SK-N-SH treated with all-trans-retinoic acid at 6 μM for 48 hours (cell line): ENCODE measurements at regions not wholly inside any gene's neighbourhood (a gene's known extent, or its start where the extent isn't known, plus 50 kb on each side); places are given as distances from the start of the nearest gene placed in this dataset.

Experiments used
- ATAC-seq: fragments of 200-7000 bp; cut with Tn5 transposase; 3 replicates; pipeline ENCODE4 v1.9.1; 2020; ENCODE audit warnings: mild to moderate bottlenecking, moderate library complexity
- ARNTL ChIP-seq: fragments of 450-650 bp; formaldehyde crosslinking; IDR thresholded peaks from 2 replicates; pipeline ENCODE4 v1.5.0; 2020; ENCODE audit warnings: low read depth, mild to moderate bottlenecking, moderate library complexity, borderline replicate concordance
- CREB5 ChIP-seq: fragments of 250-450 bp; sonication (Bioruptor Pico); IDR thresholded peaks from 2 replicates; pipeline ENCODE4 v1.5.1; 2020; ENCODE audit warnings: low read depth, mild to moderate bottlenecking, moderate library complexity
- CSDC2 ChIP-seq: fragments of 250-450 bp; sonication (Bioruptor Pico); IDR thresholded peaks from 2 replicates; pipeline ENCODE4 v1.5.0; 2020; ENCODE audit warnings: mild to moderate bottlenecking, moderate library complexity
- CSRNP3 ChIP-seq: fragments of 250-450 bp; sonication (Bioruptor Pico); IDR thresholded peaks from 2 replicates; pipeline ENCODE4 v1.5.1; 2021; ENCODE audit warnings: mild to moderate bottlenecking, moderate library complexity
- GLIS3 ChIP-seq: fragments of 250-450 bp; sonication (Bioruptor Pico); IDR thresholded peaks from 2 replicates; pipeline ENCODE4 v1.5.0; 2020; ENCODE audit warnings: mild to moderate bottlenecking, moderate library complexity
- ISL1 ChIP-seq: fragments of 250-450 bp; sonication (Bioruptor Pico); IDR thresholded peaks from 2 replicates; pipeline ENCODE4 v2.1.2; 2022; ENCODE audit warnings: mild to moderate bottlenecking, moderate library complexity
- OSR1 ChIP-seq: fragments of 250-450 bp; sonication (Bioruptor Pico); IDR thresholded peaks from 2 replicates; pipeline ENCODE4 v1.8.0; 2022; ENCODE audit warnings: moderate library complexity, mild to moderate bottlenecking, inconsistent platforms
- POU6F1 ChIP-seq: fragments of 250-450 bp; sonication (Bioruptor Pico); IDR thresholded peaks from 2 replicates; pipeline ENCODE4 v1.8.0; 2021; ENCODE audit warnings: low read depth, mild to moderate bottlenecking, moderate library complexity, borderline replicate concordance
- PPARA ChIP-seq: fragments of 250-450 bp; sonication (Bioruptor Pico); IDR thresholded peaks from 2 replicates; pipeline ENCODE4 v1.5.0; 2020; ENCODE audit warnings: mild to moderate bottlenecking, borderline replicate concordance
- RARB ChIP-seq: fragments of 250-450 bp; sonication (Bioruptor Pico); IDR thresholded peaks from 2 replicates; pipeline ENCODE4 v1.8.0; 2021; ENCODE audit warnings: mild to moderate bottlenecking, moderate library complexity
- TCF4 ChIP-seq: fragments of 250-450 bp; sonication (Bioruptor Pico); IDR thresholded peaks from 2 replicates; pipeline ENCODE4 v1.8.0; 2021; ENCODE audit warnings: mild to moderate bottlenecking, moderate library complexity, borderline replicate concordance
- TOX ChIP-seq: fragments of 250-450 bp; sonication (Bioruptor Pico); IDR thresholded peaks from 2 replicates; pipeline ENCODE4 v1.8.0; 2021; ENCODE audit warnings: mild to moderate bottlenecking, moderate library complexity, borderline replicate concordance
- ZC3H10 ChIP-seq: fragments of 250-450 bp; sonication (Bioruptor Pico); IDR thresholded peaks from 2 replicates; pipeline ENCODE4 v1.5.1; 2021; ENCODE audit warnings: mild to moderate bottlenecking, moderate library complexity
- ZFP3 ChIP-seq: fragments of 250-450 bp; sonication (Bioruptor Pico); IDR thresholded peaks from 2 replicates; pipeline ENCODE4 v1.5.0; 2020; ENCODE audit warnings: mild to moderate bottlenecking, moderate library complexity
- ZFP30 ChIP-seq: fragments of 450-650 bp; formaldehyde crosslinking; IDR thresholded peaks from 2 replicates; pipeline ENCODE4 v1.5.0; 2022; ENCODE audit warnings: mild to moderate bottlenecking, moderate library complexity
- ZNF565 ChIP-seq: fragments of 450-650 bp; formaldehyde crosslinking; conservative IDR thresholded peaks from 2 replicates; pipeline ENCODE4 v1.5.0; 2020; ENCODE audit warnings: low read depth, mild to moderate bottlenecking, moderate library complexity
- ZNF8 ChIP-seq: fragments of 450-650 bp; formaldehyde crosslinking; IDR thresholded peaks from 2 replicates; pipeline ENCODE4 v1.5.0; 2020; ENCODE audit warnings: mild to moderate bottlenecking, moderate library complexity
- TF ChIP-seq, protein P1 (sequence below): fragments of 250-450 bp; sonication (Bioruptor Pico); IDR thresholded peaks from 2 replicates; pipeline ENCODE4 v1.8.0; 2020; ENCODE audit warnings: mild to moderate bottlenecking, moderate library complexity, borderline replicate concordance
- TF ChIP-seq, protein P2 (sequence below): fragments of 250-450 bp; sonication (Bioruptor Pico); IDR thresholded peaks from 2 replicates; pipeline ENCODE4 v1.5.0; 2020; ENCODE audit warnings: mild to moderate bottlenecking, moderate library complexity

GRCh38 chr12:88338486-88338885 is 196.4 kb downstream of the TMTC3 start:
- TF ChIP-seq ARNTL (CRISPR knock-in tag) (no peak), PPARA (no peak), TCF4 (CRISPR knock-in tag) (no peak), ZFP3 (CRISPR knock-in tag) (no peak), ZNF565 (CRISPR knock-in tag) (no peak), RARB (no peak), ISL1 (CRISPR knock-in tag) (no peak), CREB5 (CRISPR knock-in tag) (no peak)
- TF ChIP-seq, protein P1, sequence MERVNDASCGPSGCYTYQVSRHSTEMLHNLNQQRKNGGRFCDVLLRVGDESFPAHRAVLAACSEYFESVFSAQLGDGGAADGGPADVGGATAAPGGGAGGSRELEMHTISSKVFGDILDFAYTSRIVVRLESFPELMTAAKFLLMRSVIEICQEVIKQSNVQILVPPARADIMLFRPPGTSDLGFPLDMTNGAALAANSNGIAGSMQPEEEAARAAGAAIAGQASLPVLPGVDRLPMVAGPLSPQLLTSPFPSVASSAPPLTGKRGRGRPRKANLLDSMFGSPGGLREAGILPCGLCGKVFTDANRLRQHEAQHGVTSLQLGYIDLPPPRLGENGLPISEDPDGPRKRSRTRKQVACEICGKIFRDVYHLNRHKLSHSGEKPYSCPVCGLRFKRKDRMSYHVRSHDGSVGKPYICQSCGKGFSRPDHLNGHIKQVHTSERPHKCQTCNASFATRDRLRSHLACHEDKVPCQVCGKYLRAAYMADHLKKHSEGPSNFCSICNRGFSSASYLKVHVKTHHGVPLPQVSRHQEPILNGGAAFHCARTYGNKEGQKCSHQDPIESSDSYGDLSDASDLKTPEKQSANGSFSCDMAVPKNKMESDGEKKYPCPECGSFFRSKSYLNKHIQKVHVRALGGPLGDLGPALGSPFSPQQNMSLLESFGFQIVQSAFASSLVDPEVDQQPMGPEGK, result no peak
- no peak for ATAC-seq

DNA sequence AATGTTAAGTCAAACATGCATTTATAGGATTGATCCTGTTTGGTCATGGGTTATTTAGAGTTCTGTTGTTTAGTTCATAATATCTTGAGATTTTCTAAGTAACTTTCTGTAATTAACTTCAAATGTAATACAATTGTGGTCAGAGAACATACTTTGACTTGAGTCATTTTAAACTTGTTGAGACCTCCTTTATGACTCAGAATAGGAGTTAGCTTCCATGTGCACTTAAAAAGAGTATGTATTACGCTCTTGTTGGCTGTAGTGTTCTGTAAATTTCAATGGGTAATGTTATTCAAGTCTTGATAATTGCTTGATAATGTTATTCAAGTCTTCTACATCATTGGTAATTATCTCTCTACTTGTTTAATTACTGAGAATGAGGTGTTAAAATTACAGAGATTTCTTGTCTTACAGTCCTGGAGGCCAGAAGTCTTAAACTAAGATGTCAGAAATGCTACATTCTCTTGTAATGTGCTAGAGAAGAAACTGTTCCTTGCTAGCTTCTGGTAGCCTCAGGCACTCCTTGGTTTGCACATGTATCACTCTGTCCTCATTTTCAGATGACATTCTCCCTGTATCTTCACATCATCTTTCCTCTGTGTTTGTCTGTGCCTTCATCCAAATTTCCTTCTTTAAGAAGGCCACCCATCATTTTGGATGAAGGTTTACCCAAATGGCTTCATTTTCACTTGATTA is 197.3 kb downstream of the TMTC3 start:
- no peak for TF ChIP-seq CSDC2
- no peak for TF ChIP-seq TOX
- TF ChIP-seq ARNTL (CRISPR knock-in tag), result no peak
- TF ChIP-seq GLIS3 (CRISPR knock-in tag), result no peak
- no peak for TF ChIP-seq ZFP30 (CRISPR knock-in tag)
- no peak for TF ChIP-seq ZC3H10 (CRISPR knock-in tag)
- no peak for TF ChIP-seq ZNF8 (CRISPR knock-in tag)
- no peak for TF ChIP-seq PPARA
- TF ChIP-seq POU6F1 (CRISPR knock-in tag), result no peak
- no peak for TF ChIP-seq RARB
- TF ChIP-seq CREB5 (CRISPR knock-in tag), result no peak
- TF ChIP-seq, protein P2, sequence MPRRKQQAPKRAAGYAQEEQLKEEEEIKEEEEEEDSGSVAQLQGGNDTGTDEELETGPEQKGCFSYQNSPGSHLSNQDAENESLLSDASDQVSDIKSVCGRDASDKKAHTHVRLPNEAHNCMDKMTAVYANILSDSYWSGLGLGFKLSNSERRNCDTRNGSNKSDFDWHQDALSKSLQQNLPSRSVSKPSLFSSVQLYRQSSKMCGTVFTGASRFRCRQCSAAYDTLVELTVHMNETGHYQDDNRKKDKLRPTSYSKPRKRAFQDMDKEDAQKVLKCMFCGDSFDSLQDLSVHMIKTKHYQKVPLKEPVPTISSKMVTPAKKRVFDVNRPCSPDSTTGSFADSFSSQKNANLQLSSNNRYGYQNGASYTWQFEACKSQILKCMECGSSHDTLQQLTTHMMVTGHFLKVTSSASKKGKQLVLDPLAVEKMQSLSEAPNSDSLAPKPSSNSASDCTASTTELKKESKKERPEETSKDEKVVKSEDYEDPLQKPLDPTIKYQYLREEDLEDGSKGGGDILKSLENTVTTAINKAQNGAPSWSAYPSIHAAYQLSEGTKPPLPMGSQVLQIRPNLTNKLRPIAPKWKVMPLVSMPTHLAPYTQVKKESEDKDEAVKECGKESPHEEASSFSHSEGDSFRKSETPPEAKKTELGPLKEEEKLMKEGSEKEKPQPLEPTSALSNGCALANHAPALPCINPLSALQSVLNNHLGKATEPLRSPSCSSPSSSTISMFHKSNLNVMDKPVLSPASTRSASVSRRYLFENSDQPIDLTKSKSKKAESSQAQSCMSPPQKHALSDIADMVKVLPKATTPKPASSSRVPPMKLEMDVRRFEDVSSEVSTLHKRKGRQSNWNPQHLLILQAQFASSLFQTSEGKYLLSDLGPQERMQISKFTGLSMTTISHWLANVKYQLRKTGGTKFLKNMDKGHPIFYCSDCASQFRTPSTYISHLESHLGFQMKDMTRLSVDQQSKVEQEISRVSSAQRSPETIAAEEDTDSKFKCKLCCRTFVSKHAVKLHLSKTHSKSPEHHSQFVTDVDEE (CRISPR knock-in tag), result no peak
- TF ChIP-seq CSRNP3 (CRISPR knock-in tag), result no peak
- no peak for TF ChIP-seq ZFP3 (CRISPR knock-in tag)
- no peak for TF ChIP-seq OSR1
- no peak for TF ChIP-seq ISL1 (CRISPR knock-in tag)
- 0 out of 3 replicates have a peak, but pooled peaks have one; percentile 32 for ATAC-seq

GRCh38 chr12:88339966-88340365 is 197.9 kb downstream of the TMTC3 start:
- no peak for TF ChIP-seq OSR1
- no peak for ATAC-seq
